GM23338 (cell line): ENCODE measurements at regions not wholly inside any gene's neighbourhood (a gene's known extent, or its start where the extent isn't known, plus 50 kb on each side); places are given as distances from the start of the nearest gene placed in this dataset.

Source experiments
- ATAC-seq: fragments of 200-7000 bp; cut with Tn5 transposase; 3 replicates; pipeline ENCODE4 v1.9.1; 2020
- DNase-seq: peaks from one replicate; pipeline ENCODE4 v3.0.0-alpha.2; 2015; ENCODE audit warnings: low spot score
- H2AFZ ChIP-seq: fragments of 200-600 bp; sonication (generic); 2 replicates; pipeline ENCODE4 v1.8.0; 2016; ENCODE audit warnings: antibody characterized with exemption, mild to moderate bottlenecking, moderate library complexity
- H3F3A ChIP-seq: fragments of 200-600 bp; sonication (generic); replicated peaks from 2 replicates; pipeline ENCODE4 v1.8.0; 2017; ENCODE audit warnings: antibody characterized with exemption, mixed run types, low read depth
- H3K27ac ChIP-seq: fragments of 200-600 bp; sonication (generic); 2 replicates; pipeline ENCODE4 v1.6.1; 2016; ENCODE audit warnings: low read depth
- H3K27me3 ChIP-seq: fragments of 200-600 bp; sonication (generic); 2 replicates; pipeline ENCODE4 v1.8.0; 2016; ENCODE audit warnings: mild to moderate bottlenecking, mixed run types, moderate library complexity; ENCODE audit not compliant: insufficient read depth
- H3K36me3 ChIP-seq: fragments of 200-600 bp; sonication (generic); 2 replicates; pipeline ENCODE4 v1.8.0; 2016; ENCODE audit warnings: mild to moderate bottlenecking; ENCODE audit not compliant: insufficient read depth
- H3K4me1 ChIP-seq: fragments of 200-600 bp; sonication (generic); 2 replicates; pipeline ENCODE4 v1.8.0; 2016; ENCODE audit warnings: mild to moderate bottlenecking, moderate library complexity; ENCODE audit not compliant: insufficient read depth
- H3K4me2 ChIP-seq: fragments of 200-600 bp; sonication (generic); 2 replicates; pipeline ENCODE4 v1.7.1; 2017; ENCODE audit warnings: mixed run types
- H3K4me3 ChIP-seq: fragments of 200-600 bp; sonication (generic); 2 replicates; pipeline ENCODE4 v1.6.1; 2016; ENCODE audit warnings: mixed run types
- H3K79me2 ChIP-seq: fragments of 200-600 bp; sonication (generic); replicated peaks from 2 replicates; pipeline ENCODE4 v1.8.0; 2017; ENCODE audit warnings: mild to moderate bottlenecking; ENCODE audit not compliant: insufficient read depth
- H3K9me2 ChIP-seq: fragments of 200-600 bp; sonication (generic); 2 replicates; pipeline ENCODE4 v1.8.0; 2017; ENCODE audit not compliant: insufficient read depth
- H4K20me1 ChIP-seq: fragments of 200-600 bp; sonication (generic); replicated peaks from 2 replicates; pipeline ENCODE4 v1.8.0; 2017; ENCODE audit warnings: mild to moderate bottlenecking; ENCODE audit not compliant: insufficient read depth
- H3K27ac Mint-ChIP-seq: 2 replicates; pipeline ENCODE4 v1.8.0; 2020; ENCODE audit warnings: inconsistent platforms, mild to moderate bottlenecking, moderate library complexity, mixed read lengths
- H3K27me3 Mint-ChIP-seq: 3 replicates; pipeline ENCODE4 v1.8.0; 2022; ENCODE audit warnings: low read depth, mild to moderate bottlenecking, moderate library complexity, mixed read lengths, inconsistent platforms; ENCODE audit not compliant: insufficient read depth, poor library complexity
- H3K36me3 Mint-ChIP-seq: 3 replicates; pipeline ENCODE4 v1.8.0; 2021; ENCODE audit warnings: low read depth, mild to moderate bottlenecking, inconsistent platforms, moderate library complexity, mixed read lengths
- H3K4me1 Mint-ChIP-seq: 3 replicates; pipeline ENCODE4 v1.8.0; 2020; ENCODE audit warnings: mild to moderate bottlenecking, inconsistent platforms, mixed read lengths
- H3K4me3 Mint-ChIP-seq: 3 replicates; pipeline ENCODE4 v1.8.0; 2021; ENCODE audit warnings: moderate library complexity, mild to moderate bottlenecking, inconsistent platforms, mixed read lengths
- H3K9me3 Mint-ChIP-seq: 3 replicates; pipeline ENCODE4 v1.8.0; 2020; ENCODE audit warnings: moderate library complexity, mild to moderate bottlenecking, inconsistent platforms, mixed read lengths
- CREB1 ChIP-seq: fragments of 250-450 bp; sonication (Bioruptor Pico); IDR thresholded peaks from 2 replicates; pipeline ENCODE4 v1.5.0; 2020; ENCODE audit warnings: low read depth, mild to moderate bottlenecking, moderate library complexity
- CTCF ChIP-seq, 2 experiments: fragments of 200-600 bp in 1 of 2; sonication (generic) in 1 of 2; conservative IDR thresholded peaks; 2 replicates each; pipeline versions ENCODE4 v1.5.1 to v1.6.1; 2016 to 2017; ENCODE audit warnings: antibody characterized with exemption in 2 of 2, low read depth in 2 of 2, mild to moderate bottlenecking in 2 of 2, moderate library complexity in 1 of 2
- ETS1 ChIP-seq: IDR thresholded peaks from 2 replicates; pipeline ENCODE4 v1.6.1; 2016; ENCODE audit warnings: antibody characterized with exemption
- EZH2 ChIP-seq: fragments of 200-600 bp; sonication (generic); IDR thresholded peaks from one replicate; pipeline ENCODE4 v1.8.0; 2017; ENCODE audit warnings: antibody characterized with exemption, mild to moderate bottlenecking, low read depth; ENCODE audit not compliant: unreplicated experiment
- EZH2phosphoT487 ChIP-seq: fragments of 200-600 bp; sonication (generic); IDR thresholded peaks from one replicate; pipeline ENCODE4 v1.8.1; 2018; ENCODE audit warnings: antibody characterized with exemption; ENCODE audit not compliant: unreplicated experiment
- NANOG ChIP-seq: IDR thresholded peaks from 2 replicates; pipeline ENCODE4 v1.6.1; 2016; ENCODE audit warnings: antibody characterized with exemption, borderline replicate concordance
- POLR2AphosphoS5 ChIP-seq: IDR thresholded peaks from 2 replicates; pipeline ENCODE4 v1.6.1; 2016; ENCODE audit warnings: antibody characterized with exemption, low read depth
- STAT1 ChIP-seq: IDR thresholded peaks from one replicate; pipeline ENCODE4 v1.6.1; 2016; ENCODE audit warnings: antibody characterized with exemption; ENCODE audit not compliant: unreplicated experiment
- ZNF114 ChIP-seq: fragments of 250-450 bp; sonication (Bioruptor Pico); IDR thresholded peaks from 2 replicates; pipeline ENCODE4 v1.5.0; 2020; ENCODE audit warnings: mild to moderate bottlenecking, moderate library complexity
- ZNF331 ChIP-seq: fragments of 250-450 bp; sonication (Bioruptor Pico); IDR thresholded peaks from 2 replicates; pipeline ENCODE4 v1.5.0; 2020; ENCODE audit warnings: low read depth, mild to moderate bottlenecking, moderate library complexity
- ZNF462 ChIP-seq: fragments of 250-450 bp; sonication (Bioruptor Pico); IDR thresholded peaks from 2 replicates; pipeline ENCODE4 v1.5.0; 2020; ENCODE audit warnings: mild to moderate bottlenecking, moderate library complexity

GRCh38 chr7:22563032-22563501 is 63.1 kb upstream of the STEAP1B start (continued):
- TF ChIP-seq CREB1 (CRISPR knock-in tag): no peak
- TF ChIP-seq NANOG: no peak
- no peak for TF ChIP-seq STAT1
- no peak for TF ChIP-seq ZNF331 (CRISPR knock-in tag)
- no peak for TF ChIP-seq EZH2
- no peak for TF ChIP-seq ETS1
- no peak for TF ChIP-seq POLR2AphosphoS5

- Histone ChIP-seq H2AFZ (no peak overlapping the region), H3F3A (0 out of 2 replicates have a peak, but pooled peaks cover 2% of the 10 kb centered on the region), H4K20me1 (no peaks in the 10 kb centered on the region), H3K27ac (peak overlapping the region; percentile 96), H3K9me2 (no peaks in the 10 kb centered on the region), H3K4me3 (peak overlapping the region; percentile 2; the same call in 1 of the 2 replicates), H3K36me3 (no peaks in the 10 kb centered on the region), H3K27me3 (no peaks in the 10 kb centered on the region), H3K79me2 (no peaks in the 10 kb centered on the region), H3K4me2 (peak overlapping the region; percentile 53), H3K4me1 (peaks cover 52% of the 10 kb centered on the region)
- TF ChIP-seq CREB1 (CRISPR knock-in tag) (no peak), ZNF331 (CRISPR knock-in tag) (no peak), EZH2phosphoT487 (no peak), ZNF114 (CRISPR knock-in tag) (no peak), ZNF462 (no peak), STAT1 (no peak), CTCF (conservative IDR thresholded peaks at IDR 0.05; ENCODE audit: low read depth in 2 of 2) (no peak)
- DNase-seq (peak; percentile 63), ATAC-seq (peak; percentile 33)
- H3K36me3 Mint-ChIP-seq: no peaks in the 10 kb centered on the region
- no peaks in the 10 kb centered on the region for H3K9me3 Mint-ChIP-seq
- H3K4me3 Mint-ChIP-seq: peak overlapping the region; percentile 48; the same call in 1 of the 3 replicates
- peak overlapping the region; percentile 90; the same call in 1 of the 2 replicates for H3K27ac Mint-ChIP-seq
- H3K27me3 Mint-ChIP-seq: peaks cover 15% of the 10 kb centered on the region
- H3K4me1 Mint-ChIP-seq: peaks cover 61% of the 10 kb centered on the region
Observed at GRCh38 chr7:22561895-22562593, 62.1 kb upstream of the STEAP1B start.
